Stimulated activated CD4-positive, alpha-beta T cell treated with anti-CD3 and anti-CD28 coated beads, TNF-alpha, amount 100 ng/mL, for 1 hour (primary cell): ENCODE measurements at regions not wholly inside any gene's neighbourhood (a gene's known extent, or its start where the extent isn't known, plus 50 kb on each side); places are given as distances from the start of the nearest gene placed in this dataset.

Experiments used
- DNase-seq, 3 donors: peaks; one replicate each; pipeline ENCODE4 v3.0.0-alpha.2; 2020; ENCODE audit warnings: low read depth in 3 of 3, low spot score in 1 of 3

- DNase-seq: peak in 2 of 3 donors; percentile 1 to 34
Observed at GRCh38 chr5:70585996-70586395, 170.8 kb downstream of the GTF2H2C_2 start.
